LNCAP (cell line): ENCODE measurements at regions not wholly inside any gene's neighbourhood (a gene's known extent, or its start where the extent isn't known, plus 50 kb on each side); places are given as distances from the start of the nearest gene placed in this dataset.

Experiments used
- TF ChIP-seq, protein P1 (sequence below): fragments of 450-650 bp; IDR thresholded peaks from 2 replicates; pipeline ENCODE4 v1.5.1; 2017; ENCODE audit warnings: mild to moderate bottlenecking

GRCh38 chr10:94238006-94238617 lies 124.6 kb downstream of the NOC3L start:
- TF ChIP-seq, protein P1, sequence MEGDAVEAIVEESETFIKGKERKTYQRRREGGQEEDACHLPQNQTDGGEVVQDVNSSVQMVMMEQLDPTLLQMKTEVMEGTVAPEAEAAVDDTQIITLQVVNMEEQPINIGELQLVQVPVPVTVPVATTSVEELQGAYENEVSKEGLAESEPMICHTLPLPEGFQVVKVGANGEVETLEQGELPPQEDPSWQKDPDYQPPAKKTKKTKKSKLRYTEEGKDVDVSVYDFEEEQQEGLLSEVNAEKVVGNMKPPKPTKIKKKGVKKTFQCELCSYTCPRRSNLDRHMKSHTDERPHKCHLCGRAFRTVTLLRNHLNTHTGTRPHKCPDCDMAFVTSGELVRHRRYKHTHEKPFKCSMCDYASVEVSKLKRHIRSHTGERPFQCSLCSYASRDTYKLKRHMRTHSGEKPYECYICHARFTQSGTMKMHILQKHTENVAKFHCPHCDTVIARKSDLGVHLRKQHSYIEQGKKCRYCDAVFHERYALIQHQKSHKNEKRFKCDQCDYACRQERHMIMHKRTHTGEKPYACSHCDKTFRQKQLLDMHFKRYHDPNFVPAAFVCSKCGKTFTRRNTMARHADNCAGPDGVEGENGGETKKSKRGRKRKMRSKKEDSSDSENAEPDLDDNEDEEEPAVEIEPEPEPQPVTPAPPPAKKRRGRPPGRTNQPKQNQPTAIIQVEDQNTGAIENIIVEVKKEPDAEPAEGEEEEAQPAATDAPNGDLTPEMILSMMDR, result no peak

DNA sequence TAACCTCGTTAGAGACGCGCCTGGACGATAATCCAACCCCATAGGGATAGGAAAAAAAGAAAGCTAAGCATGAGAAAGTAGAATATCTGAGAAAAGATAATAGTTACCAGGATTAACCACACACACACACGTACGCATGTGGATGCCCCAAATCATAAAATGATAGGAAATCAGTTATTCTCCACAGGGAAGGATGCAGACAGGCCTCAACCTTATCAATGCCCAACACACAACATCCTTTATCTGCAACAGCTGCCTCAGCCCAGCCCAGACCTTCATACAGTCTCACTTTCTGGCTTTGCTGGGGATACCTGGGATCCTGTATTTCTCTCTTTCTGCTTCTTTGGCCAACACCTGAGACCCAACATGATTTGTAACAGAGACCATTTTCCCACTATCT lies 123.0 kb downstream of the NOC3L start:
- TF ChIP-seq, protein P1, result no peak

GRCh38 chr10:94240491-94240890 lies 122.2 kb downstream of the NOC3L start:
- TF ChIP-seq, protein P1, result no peak

DNA sequence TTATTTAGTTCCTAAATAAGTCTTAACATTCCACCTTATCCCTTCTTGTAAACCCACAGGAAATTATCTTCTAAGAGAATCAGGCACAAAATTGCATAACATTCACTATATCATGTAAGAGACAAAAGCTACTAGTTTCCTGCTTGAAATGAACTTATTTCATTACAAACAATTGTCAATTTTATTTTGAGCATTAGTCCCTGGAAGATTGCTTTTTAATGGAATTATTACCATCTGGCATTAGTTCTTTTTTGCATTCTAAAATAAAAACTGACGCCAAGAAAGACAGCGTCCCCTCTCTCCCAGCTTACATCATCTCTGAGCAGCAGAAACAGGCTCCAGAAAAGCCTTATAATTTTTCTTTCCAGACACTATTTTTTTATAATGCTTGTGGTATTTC lies 121.8 kb downstream of the NOC3L start:
- TF ChIP-seq, protein P1, result no peak

GRCh38 chr10:94251098-94251497 lies 111.6 kb downstream of the NOC3L start:
- TF ChIP-seq, protein P1, result no peak

DNA sequence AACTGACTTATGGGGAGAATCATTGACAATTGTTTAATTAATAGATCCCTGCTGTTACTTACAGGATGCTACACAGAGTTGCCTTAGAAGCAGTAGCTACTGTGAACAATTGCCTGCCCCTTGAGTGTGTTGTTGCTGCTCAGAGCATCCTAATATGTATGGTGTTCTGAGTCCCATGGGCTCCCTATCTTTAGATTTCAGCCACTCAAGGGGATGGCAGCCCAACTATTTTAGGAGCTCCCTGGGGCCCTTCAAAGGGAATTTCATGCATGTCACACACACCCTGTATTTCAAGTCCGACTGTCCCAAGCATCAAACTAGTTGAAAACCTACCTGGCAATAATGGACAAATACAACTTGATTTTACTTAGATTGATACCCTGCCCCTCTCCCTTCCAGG lies 111.2 kb downstream of the NOC3L start:
- TF ChIP-seq, protein P1, result no peak

DNA sequence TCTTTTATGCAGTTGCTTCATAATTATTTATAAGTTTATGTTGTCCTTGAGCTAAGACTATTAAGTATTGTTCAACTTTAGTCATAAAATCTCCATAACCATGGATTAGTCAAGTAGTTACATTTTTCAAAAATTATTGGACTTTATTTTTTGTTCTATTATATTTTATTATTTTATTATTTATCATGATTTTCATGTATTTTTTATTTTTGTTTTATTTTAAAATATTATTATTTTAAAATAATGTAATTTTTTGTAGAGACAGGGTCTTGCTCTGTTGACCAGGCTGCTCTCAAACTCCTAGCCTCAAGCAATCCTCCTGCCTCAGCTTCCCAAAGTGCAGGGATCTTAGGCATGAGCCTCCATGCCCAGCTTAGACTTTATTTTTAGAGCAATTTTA lies 102.3 kb downstream of the NOC3L start:
- TF ChIP-seq, protein P1, result no peak

DNA sequence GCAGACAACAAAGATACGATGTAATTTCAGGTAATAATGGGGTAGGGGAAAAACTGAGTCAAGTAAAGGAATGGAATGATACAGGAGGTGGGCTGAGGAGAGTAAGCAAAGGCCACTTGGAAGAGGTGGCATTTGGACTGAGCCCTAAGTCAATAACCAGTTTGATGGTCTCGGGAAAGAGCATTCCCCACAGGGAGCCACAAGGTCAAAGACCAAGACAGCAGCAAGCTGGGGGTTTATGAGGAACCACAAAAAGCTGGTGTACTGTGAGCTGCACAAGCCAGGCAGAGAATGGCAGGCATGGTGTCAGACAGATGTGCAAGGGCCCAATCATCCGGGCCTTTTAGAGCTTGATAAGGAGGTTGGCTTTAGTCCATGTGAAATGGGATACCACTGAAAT lies 98.7 kb downstream of the NOC3L start:
- TF ChIP-seq, protein P1, result no peak
